Esophagus squamous epithelium (tissue), 4 donors: ENCODE measurements at regions not wholly inside any gene's neighbourhood (a gene's known extent, or its start where the extent isn't known, plus 50 kb on each side); places are given as distances from the start of the nearest gene placed in this dataset.

ENCODE experiments used
- CTCF ChIP-seq, 6 experiments: fragments of 450-650 bp in 4 of 6; fragments of 200-600 bp in 2 of 6; sonication (generic) in 2 of 6; IDR thresholded peaks; one replicate each; pipeline ENCODE4 v1.5.1; 2016 to 2019; ENCODE audit warnings: antibody characterized with exemption in 6 of 6, mild to moderate bottlenecking in 4 of 6, moderate library complexity in 4 of 6
- POLR2A ChIP-seq, 4 donors: fragments of 450-650 bp; IDR thresholded peaks; one replicate each; pipeline ENCODE4 v1.6.1; 2017; ENCODE audit warnings: antibody characterized with exemption in 4 of 4, mild to moderate bottlenecking in 4 of 4, moderate library complexity in 3 of 4

GRCh38 chr5:20470997-20471396 lies 483.0 kb upstream of the CDH18 start:
- no peak for TF ChIP-seq CTCF (IDR thresholded peaks at IDR 0.05)
- no peak for TF ChIP-seq POLR2A (IDR thresholded peaks at IDR 0.05)
